NCI-H1105 treated with DMSO at 0.1 percent for 48 hours (cell line): ENCODE measurements at regions not wholly inside any gene's neighbourhood (a gene's known extent, or its start where the extent isn't known, plus 50 kb on each side); places are given as distances from the start of the nearest gene placed in this dataset.
A peak's percentile ranks its signal among the peaks of the same experiment; 100 is the strongest.
"Not testable (repeated sequence)": the region's sequence is repeated elsewhere in the genome, so short reads cannot be mapped to it uniquely, and the experiment has no call there.

Experiments used
- DNase-seq: peaks from one replicate; lab custom pipeline; 2025; lab: John Stamatoyannopoulos, UW

GRCh38 chr12:43252585-43252984, 299.4 kb downstream of the ADAMTS20 start:
- no peak for DNase-seq

GRCh38 chr12:43245947-43246346, 306.1 kb downstream of the ADAMTS20 start:
- no peak for DNase-seq

GRCh38 chr12:43241986-43242385, 310.0 kb downstream of the ADAMTS20 start:
- no peak for DNase-seq

- DNase-seq: no peak
Measured at GRCh38 chr12:43238281-43238680, 313.7 kb downstream of the ADAMTS20 start.

- no peak for DNase-seq
Measured at GRCh38 chr12:43237238-43237879, 314.6 kb downstream of the ADAMTS20 start.

DNA sequence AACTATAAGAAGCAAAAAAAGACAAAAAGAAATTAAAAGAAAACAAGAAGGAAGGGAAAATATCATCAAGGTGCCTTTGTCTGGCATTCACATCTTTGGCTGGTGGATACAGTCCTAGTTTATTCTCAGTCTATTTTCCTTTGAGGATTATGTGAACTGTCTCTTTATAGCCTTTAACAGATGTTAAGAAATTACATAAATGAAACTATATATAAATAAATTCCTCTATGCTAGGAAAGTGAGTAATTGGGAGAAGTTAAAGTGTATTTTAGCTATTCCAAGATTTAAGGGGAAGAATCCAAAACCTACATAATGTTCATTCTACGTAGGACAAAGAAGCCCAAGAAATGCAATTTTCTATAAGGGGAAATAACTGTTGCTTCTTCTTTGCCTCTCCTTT, 316.3 kb downstream of the ADAMTS20 start:
- no peak for DNase-seq

GRCh38 chr12:43233861-43234260, 318.1 kb downstream of the ADAMTS20 start:
- DNase-seq: no peak

DNA sequence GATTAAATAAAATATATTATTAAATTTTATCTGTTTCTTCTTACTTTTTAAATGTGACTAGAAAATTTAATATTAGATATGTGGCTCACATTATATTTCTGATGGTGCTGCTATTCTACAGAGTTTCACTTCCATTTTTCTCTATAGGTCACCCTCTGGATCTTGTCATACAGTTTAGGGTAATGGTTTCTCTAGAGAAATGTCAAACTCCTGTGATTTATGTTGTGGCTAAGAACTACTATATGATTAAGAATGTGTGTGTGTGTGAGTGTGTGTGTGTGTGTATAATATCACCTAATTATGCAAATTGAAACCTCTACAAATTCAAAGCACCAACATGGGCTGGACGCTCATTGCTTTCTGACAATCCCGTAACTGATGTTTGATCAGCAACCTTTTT, 325.9 kb downstream of the ADAMTS20 start:
- DNase-seq: no peak

GRCh38 chr12:43224190-43224805, 327.7 kb downstream of the ADAMTS20 start:
- not testable (repeated sequence) for DNase-seq

DNA sequence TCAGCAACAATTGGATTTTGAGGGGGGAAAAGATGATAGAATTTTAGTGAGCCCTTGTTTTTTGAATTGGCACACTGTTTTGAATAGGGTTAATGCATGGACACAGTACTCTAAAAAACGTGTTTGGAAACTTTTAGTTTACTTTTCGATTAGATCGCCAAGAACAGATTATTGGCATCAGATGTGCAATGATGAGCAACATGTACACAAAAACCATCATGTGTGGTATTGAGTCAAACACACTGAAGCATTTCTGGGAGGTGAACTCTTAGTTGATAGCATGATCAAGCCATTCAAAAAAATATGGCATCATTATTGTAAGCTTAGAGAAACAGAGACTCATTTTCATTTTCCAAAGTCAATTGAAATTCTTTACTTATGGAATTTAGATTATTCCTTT, 329.2 kb downstream of the ADAMTS20 start:
- DNase-seq: no peak

DNA sequence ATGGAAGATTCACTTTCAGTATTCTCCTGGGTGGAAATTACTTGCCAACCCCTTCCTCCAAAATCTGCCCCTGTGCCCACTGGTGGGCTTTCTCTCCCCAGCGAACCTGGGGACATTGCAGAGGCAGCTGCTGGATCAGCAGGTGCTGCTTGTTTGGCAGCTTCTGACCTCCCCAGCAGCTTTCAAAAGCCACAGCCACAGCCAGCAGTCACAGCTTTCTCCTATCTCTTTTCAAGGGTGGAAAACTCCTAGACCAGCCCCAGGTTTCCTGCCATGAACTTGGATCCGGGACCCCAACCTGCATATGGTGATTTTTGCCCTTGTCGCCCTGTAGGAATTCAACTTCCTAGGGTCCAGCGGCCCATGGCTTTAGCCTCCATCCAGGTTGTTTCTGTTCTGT, 330.8 kb downstream of the ADAMTS20 start:
- DNase-seq: no peak

DNA sequence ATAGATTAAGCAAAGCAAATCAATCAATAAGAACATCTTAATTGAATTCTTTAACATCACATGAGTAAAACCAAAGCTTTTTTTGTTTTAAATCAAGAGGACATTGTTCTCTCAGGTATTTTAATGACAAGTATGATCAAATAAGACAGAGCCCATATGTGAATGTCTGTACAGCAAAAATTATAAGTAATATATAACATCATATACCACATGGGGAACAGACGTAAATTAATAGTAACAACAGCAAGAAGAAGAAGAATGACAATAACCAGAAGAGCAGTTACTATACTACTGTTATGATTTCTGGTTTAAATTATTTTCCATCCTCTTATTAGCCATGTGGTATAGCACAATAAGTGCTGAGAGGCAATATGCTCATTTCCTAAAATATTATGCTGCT, 335.5 kb downstream of the ADAMTS20 start:
- DNase-seq: no peak

GRCh38 chr12:43214166-43214565, 337.8 kb downstream of the ADAMTS20 start:
- no peak for DNase-seq

- peak; percentile 14 for DNase-seq
Measured at GRCh38 chr12:43213608-43214007, 338.4 kb downstream of the ADAMTS20 start.

DNA sequence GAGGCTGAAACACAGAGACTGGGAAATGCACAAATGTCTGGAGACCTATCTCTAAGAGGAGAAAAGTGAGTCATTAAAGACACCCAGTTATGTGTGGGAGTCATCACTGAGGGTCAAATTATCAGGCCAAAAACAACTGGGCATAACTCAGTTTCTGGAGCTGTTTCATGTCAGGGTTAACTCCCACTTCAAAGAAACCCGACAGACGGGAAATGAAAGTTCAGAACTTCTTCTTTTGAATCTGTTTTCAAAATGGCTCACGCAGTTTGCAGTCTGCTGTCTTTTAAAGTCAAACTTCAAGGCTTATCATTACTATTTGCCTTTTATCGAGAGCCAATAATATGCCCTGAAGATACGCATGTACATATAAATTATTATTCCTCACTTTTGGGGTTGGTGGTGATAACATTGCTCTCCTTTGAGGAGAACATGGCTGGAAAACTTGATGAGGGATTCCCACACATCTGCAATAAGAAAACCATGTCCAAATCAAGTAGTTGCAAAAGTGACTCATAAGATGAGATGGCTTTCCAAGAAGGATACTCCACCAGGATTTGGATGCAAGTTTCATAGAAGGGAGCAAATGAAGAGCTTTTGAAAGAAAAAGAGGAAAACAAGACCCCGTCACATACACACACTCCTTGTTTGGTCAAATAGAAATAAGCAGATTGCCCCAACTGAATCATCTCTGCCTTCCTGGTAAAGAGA, 341.4 kb downstream of the ADAMTS20 start:
- DNase-seq: no peak

GRCh38 chr12:43208627-43209026, 343.4 kb downstream of the ADAMTS20 start:
- no peak for DNase-seq

GRCh38 chr12:43208221-43208620, 343.8 kb downstream of the ADAMTS20 start:
- DNase-seq: no peak

GRCh38 chr12:43206396-43206795, 345.6 kb downstream of the ADAMTS20 start:
- DNase-seq: no peak

GRCh38 chr12:43198608-43199007, 353.4 kb downstream of the ADAMTS20 start:
- no peak for DNase-seq

DNA sequence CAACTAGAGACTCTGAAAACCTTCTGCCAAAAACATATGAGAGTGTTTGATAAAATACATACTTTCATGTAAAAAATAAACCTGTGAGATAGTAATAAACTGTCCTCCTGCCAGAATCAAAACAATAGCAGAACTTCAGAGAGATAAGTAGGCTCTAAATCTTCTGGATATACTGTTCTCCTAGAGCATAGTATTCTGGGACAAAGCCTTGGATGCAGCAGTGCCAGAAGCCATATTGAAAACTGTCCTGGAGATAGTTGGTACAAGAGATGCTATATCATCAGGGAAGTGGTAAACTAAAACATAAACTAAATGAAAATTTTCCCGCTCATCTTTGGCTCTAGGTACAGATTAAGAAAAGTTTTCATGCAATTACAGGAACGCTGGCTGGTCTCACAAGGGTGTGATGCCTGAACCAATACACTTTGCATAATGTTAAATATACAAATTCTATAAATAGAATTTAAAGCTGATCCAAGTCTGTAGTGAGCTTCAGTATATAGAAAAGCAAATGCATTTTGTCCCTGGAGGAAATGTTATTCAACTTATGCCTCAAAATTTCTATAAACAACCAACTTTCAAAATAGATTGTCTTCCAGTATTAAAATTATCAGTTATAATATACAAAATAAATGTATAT, 355.6 kb downstream of the ADAMTS20 start:
- no peak for DNase-seq

DNA sequence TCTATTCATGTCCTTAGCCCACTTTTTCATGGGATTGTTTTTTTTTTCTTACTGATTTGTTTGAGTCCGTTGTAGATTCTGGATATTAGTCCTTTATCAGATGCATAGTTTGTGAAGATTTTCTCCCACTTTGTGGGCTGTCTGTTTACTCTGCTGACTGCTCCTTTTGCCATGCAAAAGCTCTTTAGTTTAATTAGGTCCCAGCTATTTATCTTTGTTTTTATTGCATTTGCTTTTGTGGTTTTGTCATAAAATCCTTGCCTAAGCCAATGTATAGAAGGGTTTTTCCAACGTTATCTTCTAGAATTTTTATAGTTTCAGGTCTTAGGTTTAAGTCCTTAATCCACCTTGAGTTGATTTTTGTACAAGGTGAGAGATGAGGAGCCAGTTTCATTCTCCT, 358.9 kb downstream of the ADAMTS20 start:
- DNase-seq: not testable (repeated sequence)

DNA sequence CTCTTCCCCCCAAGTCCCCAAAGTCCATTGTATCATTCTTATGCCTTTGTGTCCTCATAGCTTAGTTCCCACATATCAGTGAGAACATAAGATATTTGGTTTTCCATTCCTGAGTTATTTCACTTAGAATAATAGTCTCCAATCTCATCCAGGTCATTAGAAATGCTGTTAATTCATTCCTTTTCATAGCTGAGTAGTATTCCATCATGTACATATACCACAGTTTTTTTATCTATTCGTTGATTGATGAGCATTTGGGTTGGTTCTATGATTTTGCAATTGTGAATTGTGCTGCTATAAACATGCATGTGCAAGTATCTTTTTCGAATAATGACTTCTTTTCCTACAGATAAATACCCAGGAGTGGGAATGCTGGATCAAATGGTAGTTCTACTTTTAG, 359.6 kb downstream of the ADAMTS20 start:
- DNase-seq: not testable (repeated sequence)

GRCh38 chr12:43180242-43180641, 371.8 kb downstream of the ADAMTS20 start:
- no peak for DNase-seq
